NB4 (cell line): ENCODE measurements at regions not wholly inside any gene's neighbourhood (a gene's known extent, or its start where the extent isn't known, plus 50 kb on each side); places are given as distances from the start of the nearest gene placed in this dataset.

Experiments
- MAX ChIP-seq: IDR thresholded peaks from 2 replicates; pipeline ENCODE4 v1.6.1; 2011; ENCODE audit warnings: low read depth, low read length
- POLR2A ChIP-seq: IDR thresholded peaks from 2 replicates; pipeline ENCODE4 v1.6.1; 2011; ENCODE audit warnings: mild to moderate bottlenecking; ENCODE audit not compliant: insufficient read length; ENCODE audit errors: extremely low read depth
- TF ChIP-seq, protein P1 (sequence below): IDR thresholded peaks from one replicate; pipeline ENCODE4 v1.5.1; 2012; ENCODE audit warnings: low read depth, low read length

- TF ChIP-seq, protein P1, sequence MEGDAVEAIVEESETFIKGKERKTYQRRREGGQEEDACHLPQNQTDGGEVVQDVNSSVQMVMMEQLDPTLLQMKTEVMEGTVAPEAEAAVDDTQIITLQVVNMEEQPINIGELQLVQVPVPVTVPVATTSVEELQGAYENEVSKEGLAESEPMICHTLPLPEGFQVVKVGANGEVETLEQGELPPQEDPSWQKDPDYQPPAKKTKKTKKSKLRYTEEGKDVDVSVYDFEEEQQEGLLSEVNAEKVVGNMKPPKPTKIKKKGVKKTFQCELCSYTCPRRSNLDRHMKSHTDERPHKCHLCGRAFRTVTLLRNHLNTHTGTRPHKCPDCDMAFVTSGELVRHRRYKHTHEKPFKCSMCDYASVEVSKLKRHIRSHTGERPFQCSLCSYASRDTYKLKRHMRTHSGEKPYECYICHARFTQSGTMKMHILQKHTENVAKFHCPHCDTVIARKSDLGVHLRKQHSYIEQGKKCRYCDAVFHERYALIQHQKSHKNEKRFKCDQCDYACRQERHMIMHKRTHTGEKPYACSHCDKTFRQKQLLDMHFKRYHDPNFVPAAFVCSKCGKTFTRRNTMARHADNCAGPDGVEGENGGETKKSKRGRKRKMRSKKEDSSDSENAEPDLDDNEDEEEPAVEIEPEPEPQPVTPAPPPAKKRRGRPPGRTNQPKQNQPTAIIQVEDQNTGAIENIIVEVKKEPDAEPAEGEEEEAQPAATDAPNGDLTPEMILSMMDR, result no peak
- TF ChIP-seq MAX (no peak), POLR2A (no peak)
These were observed 377.6 kb upstream of the ZFP64 start for GRCh38 chr20:52569201-52569600.
